ENCODE measurements at regions not wholly inside any gene's neighbourhood (a gene's known extent, or its start where the extent isn't known, plus 50 kb on each side); places are given as distances from the start of the nearest gene placed in this dataset.
A peak's percentile ranks its signal among the peaks of the same experiment; 100 is the strongest.

GRCh38 chr7:83791737-83792136, 142.8 kb upstream of the SEMA3E start:
- no peaks in the 10 kb centered on the region for H3K9me3 ChIP-seq (ENCODE audit: low read depth)
- H3K9ac ChIP-seq = no peak overlapping the region
- no peak overlapping the region for H3K4me2 ChIP-seq (ENCODE audit: unreplicated experiment)
- no peaks in the 10 kb centered on the region for H3K79me2 ChIP-seq (ENCODE audit: insufficient read depth)
- WGBS, 2 experiments (ENCODE audit: low coverage in 1 of 2, low lambda C conversion rate in 2 of 2, missing lambda C conversion rate in 2 of 2) = 5 to 10% methylated on average over 1 of the region's 1 CpG
- H3F3A ChIP-seq (ENCODE audit: insufficient read depth) = no peaks in the 10 kb centered on the region
- H3K27me3 ChIP-seq (replicated peaks; ENCODE audit: insufficient read depth) = no peaks in the 10 kb centered on the region
- no peaks in the 10 kb centered on the region for H3K4me1 ChIP-seq (ENCODE audit: insufficient read depth)
- in situ Hi-C loops (cut with MboI) = no loop called here
- TF ChIP-seq EZH2phosphoT487 (IDR thresholded peaks at IDR 0.05; ENCODE audit: insufficient read depth, low read depth) = no peak
- TF ChIP-seq EZH2 (IDR thresholded peaks at IDR 0.05; ENCODE audit: insufficient read depth, poor library complexity, severe bottlenecking) = no peak
- no peak overlapping the region for H3K27ac ChIP-seq
- no peak overlapping the region for H2AFZ ChIP-seq
- no peak overlapping the region for H3K4me3 ChIP-seq
- H3K9me2 ChIP-seq (ENCODE audit: insufficient read depth) = no peaks in the 10 kb centered on the region
- H4K20me1 ChIP-seq (ENCODE audit: insufficient read depth) = no peaks in the 10 kb centered on the region
- no peaks in the 10 kb centered on the region for H3K36me3 ChIP-seq (ENCODE audit: low read depth)
- DNase-seq = no peak

DNA sequence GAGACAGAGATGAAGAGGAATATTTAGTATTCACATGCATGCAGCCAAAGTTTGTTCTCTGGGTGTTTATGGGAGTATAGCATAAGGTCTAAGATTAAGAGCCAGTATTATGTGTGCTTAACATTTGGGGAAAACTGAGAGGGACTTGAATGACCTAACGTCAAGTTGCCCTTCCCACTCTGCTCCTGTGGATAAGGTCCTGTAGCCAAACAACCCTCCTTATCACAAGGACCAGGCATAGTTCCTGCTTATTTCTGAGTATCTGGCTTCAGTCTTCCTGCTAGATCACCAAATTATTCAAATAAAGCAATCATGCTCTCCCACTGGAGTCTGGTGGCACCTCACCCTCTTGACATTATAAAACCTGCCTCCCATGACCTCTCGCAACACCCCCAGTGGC, 137.9 kb upstream of the SEMA3E start:
- H3K4me3 ChIP-seq = no peak overlapping the region
- H3K27me3 ChIP-seq (replicated peaks; ENCODE audit: insufficient read depth) = no peaks in the 10 kb centered on the region
- no peaks in the 10 kb centered on the region for H3K79me2 ChIP-seq (ENCODE audit: insufficient read depth)
- peaks cover 7% of the 10 kb centered on the region; the same call in 1 of the 2 replicates for H3K4me1 ChIP-seq (ENCODE audit: insufficient read depth)
- no peak overlapping the region for H3K9ac ChIP-seq
- in situ Hi-C loops (cut with MboI) = no loop called here
- no peaks in the 10 kb centered on the region for H4K20me1 ChIP-seq (ENCODE audit: insufficient read depth)
- WGBS, 2 experiments (ENCODE audit: low coverage in 1 of 2, low lambda C conversion rate in 2 of 2, missing lambda C conversion rate in 2 of 2) = 87 to 94% methylated on average over 2 of the region's 2 CpGs
- no peak overlapping the region for H3K27ac ChIP-seq
- DNase-seq = no peak
- H3K36me3 ChIP-seq (ENCODE audit: low read depth) = no peaks in the 10 kb centered on the region
- no peak for TF ChIP-seq EZH2phosphoT487 (IDR thresholded peaks at IDR 0.05; ENCODE audit: insufficient read depth, low read depth)
- TF ChIP-seq EZH2 (IDR thresholded peaks at IDR 0.05; ENCODE audit: insufficient read depth, poor library complexity, severe bottlenecking) = no peak
- H3K9me2 ChIP-seq (ENCODE audit: insufficient read depth) = no peaks in the 10 kb centered on the region
- peaks cover 3% of the 10 kb centered on the region; the same call in 1 of the 2 replicates for H3F3A ChIP-seq (ENCODE audit: insufficient read depth)
- H3K9me3 ChIP-seq (ENCODE audit: low read depth) = no peaks in the 10 kb centered on the region
- H3K4me2 ChIP-seq (ENCODE audit: unreplicated experiment) = no peak overlapping the region
- H2AFZ ChIP-seq = no peak overlapping the region

- H3K9me3 ChIP-seq (ENCODE audit: low read depth) = no peaks in the 10 kb centered on the region
- H3F3A ChIP-seq (ENCODE audit: insufficient read depth) = peaks cover 3% of the 10 kb centered on the region; the same call in 1 of the 2 replicates
- no peak overlapping the region for H3K4me3 ChIP-seq
- H3K79me2 ChIP-seq (ENCODE audit: insufficient read depth) = no peaks in the 10 kb centered on the region
- H3K27ac ChIP-seq = no peak overlapping the region
- H3K9me2 ChIP-seq (ENCODE audit: insufficient read depth) = no peaks in the 10 kb centered on the region
- H3K27me3 ChIP-seq (replicated peaks; ENCODE audit: insufficient read depth) = no peaks in the 10 kb centered on the region
- TF ChIP-seq EZH2 (IDR thresholded peaks at IDR 0.05; ENCODE audit: insufficient read depth, poor library complexity, severe bottlenecking) (no peak), EZH2phosphoT487 (IDR thresholded peaks at IDR 0.05; ENCODE audit: insufficient read depth, low read depth) (no peak)
- peak; percentile 33 for DNase-seq
- H3K9ac ChIP-seq = no peak overlapping the region
- WGBS, 2 experiments (ENCODE audit: low coverage in 1 of 2, low lambda C conversion rate in 2 of 2, missing lambda C conversion rate in 2 of 2) = 44 to 56% methylated on average over 2 of the region's 2 CpGs
- in situ Hi-C loops (cut with MboI) = no loop called here
- peaks cover 7% of the 10 kb centered on the region; the same call in 1 of the 2 replicates for H3K4me1 ChIP-seq (ENCODE audit: insufficient read depth)
- H3K36me3 ChIP-seq (ENCODE audit: low read depth) = no peaks in the 10 kb centered on the region
- H4K20me1 ChIP-seq (ENCODE audit: insufficient read depth) = no peaks in the 10 kb centered on the region
- no peak overlapping the region for H2AFZ ChIP-seq
- H3K4me2 ChIP-seq (ENCODE audit: unreplicated experiment) = no peak overlapping the region
These were observed 133.7 kb upstream of the SEMA3E start for GRCh38 chr7:83782628-83783027.

DNA sequence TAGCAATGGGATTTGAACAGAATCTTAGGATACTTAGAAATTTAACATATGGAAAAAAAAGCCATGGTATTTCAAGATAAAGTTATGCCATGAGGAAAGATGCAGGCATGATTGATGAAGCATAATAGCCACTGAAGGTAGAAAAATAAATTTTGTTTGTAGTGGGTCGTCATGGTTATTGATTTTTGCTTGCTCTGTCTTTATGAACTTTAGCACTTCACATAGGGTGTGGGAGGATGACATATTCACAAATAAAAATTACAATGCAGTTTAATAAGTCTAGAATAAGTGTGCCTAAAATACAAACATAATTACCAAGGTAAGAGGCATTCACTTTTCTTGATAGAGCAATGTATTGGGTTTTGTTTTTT, 129.1 kb upstream of the SEMA3E start:
- DNase-seq = no peak
- H3K9me3 ChIP-seq (ENCODE audit: low read depth) = no peaks in the 10 kb centered on the region
- H3F3A ChIP-seq (ENCODE audit: insufficient read depth) = peaks cover 2% of the 10 kb centered on the region; the same call in 1 of the 2 replicates
- H3K27me3 ChIP-seq (replicated peaks; ENCODE audit: insufficient read depth) = no peaks in the 10 kb centered on the region
- H3K9ac ChIP-seq = no peak overlapping the region
- no peak for TF ChIP-seq EZH2phosphoT487 (IDR thresholded peaks at IDR 0.05; ENCODE audit: insufficient read depth, low read depth)
- no peak for TF ChIP-seq EZH2 (IDR thresholded peaks at IDR 0.05; ENCODE audit: insufficient read depth, poor library complexity, severe bottlenecking)
- H3K4me2 ChIP-seq (ENCODE audit: unreplicated experiment) = no peak overlapping the region
- H3K9me2 ChIP-seq (ENCODE audit: insufficient read depth) = no peaks in the 10 kb centered on the region
- no peak overlapping the region for H2AFZ ChIP-seq
- WGBS, 2 experiments (ENCODE audit: low coverage in 1 of 2, low lambda C conversion rate in 2 of 2, missing lambda C conversion rate in 2 of 2) = 0% methylated on average over 1 of the region's 1 CpG
- no peak overlapping the region for H3K27ac ChIP-seq
- in situ Hi-C loops (cut with MboI) = no loop called here
- H4K20me1 ChIP-seq (ENCODE audit: insufficient read depth) = no peaks in the 10 kb centered on the region
- H3K36me3 ChIP-seq (ENCODE audit: low read depth) = no peaks in the 10 kb centered on the region
- H3K79me2 ChIP-seq (ENCODE audit: insufficient read depth) = no peaks in the 10 kb centered on the region
- no peak overlapping the region for H3K4me3 ChIP-seq
- H3K4me1 ChIP-seq (ENCODE audit: insufficient read depth) = peaks cover 6% of the 10 kb centered on the region; the same call in 1 of the 2 replicates
